NAMALWA (cell line): ENCODE measurements at regions not wholly inside any gene's neighbourhood (a gene's known extent, or its start where the extent isn't known, plus 50 kb on each side); places are given as distances from the start of the nearest gene placed in this dataset.

ENCODE experiments used
- DNase-seq: peaks from one replicate; pipeline ENCODE4 v3.0.0-alpha.2; 2015; ENCODE audit warnings: low spot score

DNA sequence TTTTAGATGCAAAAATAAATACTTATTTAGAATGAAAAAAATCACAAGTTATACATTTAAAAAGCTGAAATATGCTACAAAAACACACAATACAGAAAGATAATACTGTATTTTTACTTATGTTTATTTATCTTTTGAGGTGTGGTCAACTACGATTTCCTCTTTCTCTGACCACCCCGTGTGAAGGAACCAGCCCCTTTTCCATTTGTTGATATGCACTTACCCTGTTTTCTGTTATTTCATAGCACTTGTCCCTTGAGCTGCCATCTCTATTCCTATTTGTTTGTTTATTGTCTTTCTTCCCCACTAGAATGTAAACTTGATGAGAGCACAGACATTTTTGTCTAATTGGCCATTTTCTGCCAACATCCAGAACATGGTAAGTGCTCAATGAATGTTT is 460.5 kb upstream of the TRIB2 start:
- no peak for DNase-seq

DNA sequence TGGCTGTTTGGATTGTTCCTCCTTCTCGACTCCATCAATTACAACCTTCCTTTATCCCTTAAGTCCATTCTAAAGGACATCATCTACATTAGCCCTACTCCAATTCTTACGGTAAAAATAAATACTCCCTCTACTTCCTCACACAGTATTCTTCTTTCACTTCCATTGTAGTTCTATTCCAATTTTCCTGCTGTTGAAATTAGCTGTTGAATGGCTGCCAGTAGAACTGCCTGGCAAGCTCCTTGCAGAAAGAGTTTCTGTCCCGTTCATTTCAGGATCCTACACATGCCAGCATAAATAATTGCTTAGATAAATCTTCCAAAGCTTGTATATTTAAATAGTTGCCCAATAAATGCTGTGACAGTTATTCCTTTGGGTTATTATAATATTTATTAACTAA is 459.3 kb upstream of the TRIB2 start:
- no peak for DNase-seq

DNA sequence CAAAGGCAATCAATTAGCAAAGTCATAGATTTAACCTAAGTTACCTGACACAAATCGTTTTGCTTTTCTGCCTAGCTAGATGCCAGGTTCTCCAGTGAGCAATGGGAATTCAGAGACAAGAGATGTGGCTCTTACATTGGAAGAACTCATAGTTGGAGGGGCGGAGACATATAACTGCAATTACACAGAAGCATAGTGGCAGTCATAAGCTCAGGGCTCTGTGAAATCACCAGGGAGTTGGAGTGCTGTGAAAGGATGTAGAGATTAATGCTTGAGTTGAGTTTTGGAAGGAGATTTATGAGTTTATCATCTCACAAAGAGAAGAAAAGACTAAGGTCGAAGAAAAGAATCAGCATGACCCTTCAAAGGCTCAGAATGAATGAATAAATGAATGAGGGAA is 457.2 kb upstream of the TRIB2 start:
- DNase-seq: no peak

DNA sequence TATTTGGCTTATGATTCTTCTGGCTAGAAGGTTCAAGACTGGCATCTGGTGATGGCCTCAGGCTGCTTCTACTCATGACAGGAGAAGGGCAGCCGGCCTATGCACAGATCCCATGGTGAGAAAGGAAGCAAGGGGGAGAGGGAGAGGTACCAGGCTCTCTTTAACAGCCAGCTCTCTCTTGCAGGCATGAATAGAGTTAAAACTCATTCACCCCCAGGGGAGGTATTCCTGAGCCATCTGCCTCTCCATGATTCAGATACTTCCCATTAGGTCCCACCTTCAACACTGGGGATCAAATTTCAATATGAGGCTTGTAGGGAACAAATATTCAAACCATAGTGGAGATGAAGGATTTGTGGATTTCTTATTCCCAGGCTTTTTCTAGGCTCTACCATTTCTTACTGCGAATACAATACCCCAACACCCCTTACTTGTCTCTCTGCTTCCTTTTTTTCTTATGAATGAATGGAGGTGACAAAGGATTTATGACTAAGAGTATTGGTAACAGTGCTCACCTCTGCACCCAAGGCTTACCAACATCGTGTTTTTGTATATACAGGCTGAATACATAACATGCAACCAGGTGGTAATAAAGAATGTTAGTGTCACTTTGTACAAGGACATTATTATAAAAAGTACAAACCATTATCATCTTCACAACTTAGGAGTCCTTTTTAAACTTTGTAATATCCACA is 454.6 kb upstream of the TRIB2 start:
- DNase-seq: no peak

DNA sequence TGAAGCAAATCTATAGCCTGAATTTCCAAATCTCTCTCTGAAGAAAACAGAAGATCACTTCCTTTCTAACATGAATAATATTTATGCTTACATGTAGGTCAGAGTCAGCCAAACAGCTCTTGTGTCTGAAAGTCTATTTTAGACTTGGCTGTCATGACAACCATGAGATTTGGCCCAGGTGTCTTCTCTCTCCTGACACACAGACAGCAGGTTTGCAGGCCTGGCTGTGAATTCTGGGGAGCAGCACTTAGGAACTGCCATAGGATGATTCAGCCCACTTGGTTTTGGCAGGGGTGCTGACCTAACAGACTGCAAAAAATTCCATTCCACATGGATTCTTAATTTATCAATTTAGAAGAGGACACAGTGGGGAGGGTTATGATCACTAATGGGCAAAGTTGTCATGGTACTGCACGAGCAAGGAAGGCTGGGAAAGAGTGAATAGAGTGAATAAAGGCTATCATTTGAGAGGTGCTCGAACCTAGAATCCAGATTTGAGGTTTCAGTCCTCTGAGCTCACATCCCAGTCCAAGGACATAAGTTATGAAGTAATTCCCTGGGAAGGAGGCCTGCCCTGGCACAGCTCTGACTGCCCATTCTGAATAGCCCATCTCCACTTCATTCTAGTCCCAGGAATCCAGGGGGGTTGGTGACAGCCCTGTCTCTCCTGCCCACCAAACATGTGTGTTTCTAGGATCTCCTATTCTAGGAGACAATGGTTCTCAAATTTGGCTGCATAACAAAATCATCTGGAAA is 453.9 kb upstream of the TRIB2 start:
- peak; percentile 47 for DNase-seq

DNA sequence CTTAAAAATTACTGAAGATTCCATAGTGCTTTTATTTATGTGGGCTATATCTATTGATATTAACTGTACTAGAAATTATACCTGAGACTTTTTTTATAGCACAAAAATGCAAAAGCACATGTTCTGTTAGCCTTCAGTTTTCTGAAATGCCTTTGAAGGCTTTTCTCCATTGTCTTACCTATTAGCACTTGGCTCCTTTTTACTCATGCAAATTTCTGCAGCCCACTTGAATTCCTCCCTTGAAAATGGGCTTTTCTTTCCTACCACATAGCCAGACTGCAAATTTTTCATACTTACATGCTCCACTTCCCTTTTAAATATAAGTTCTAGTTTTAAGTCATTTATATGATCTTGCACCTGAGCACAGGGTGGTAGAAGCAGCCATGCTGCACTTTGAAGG is 453.0 kb upstream of the TRIB2 start:
- DNase-seq: no peak

DNA sequence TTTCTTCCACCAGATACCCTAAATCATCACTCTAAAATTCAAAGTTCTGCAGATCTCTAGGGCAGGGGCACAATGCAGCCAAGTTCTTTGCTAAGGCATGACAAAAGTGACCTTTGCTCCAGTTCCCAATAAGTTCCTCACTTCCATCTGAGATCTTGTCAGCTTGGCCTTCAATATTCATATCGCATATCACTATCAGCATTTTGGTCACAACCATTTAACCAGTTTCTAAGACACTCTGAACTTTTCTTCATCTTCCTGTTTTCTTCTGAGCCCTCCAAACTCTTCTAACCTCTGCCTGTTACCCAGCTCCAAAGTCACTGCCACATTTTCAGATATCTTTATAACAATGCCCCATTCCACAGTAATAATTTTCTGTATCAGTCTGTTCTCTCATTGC is 452.6 kb upstream of the TRIB2 start:
- no peak for DNase-seq

DNA sequence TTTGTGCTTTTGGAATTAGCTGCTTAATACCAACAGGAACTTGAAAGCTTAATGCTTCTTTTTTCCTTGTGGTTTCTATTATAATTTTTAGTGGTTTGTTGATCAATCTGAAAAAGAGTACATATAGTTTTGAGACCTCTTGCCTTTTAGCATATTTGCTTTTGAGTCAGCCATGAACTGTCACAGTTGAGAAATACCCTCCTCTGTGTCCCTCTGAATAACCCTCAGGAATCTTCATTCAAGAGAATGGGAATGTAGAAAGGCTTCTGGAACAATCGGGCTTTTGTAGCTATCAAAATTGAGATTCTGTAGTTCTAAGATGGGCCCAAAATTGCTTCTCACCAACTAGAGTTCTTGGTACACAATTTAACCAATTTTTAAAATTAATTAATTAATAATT is 451.1 kb upstream of the TRIB2 start:
- DNase-seq: no peak

DNA sequence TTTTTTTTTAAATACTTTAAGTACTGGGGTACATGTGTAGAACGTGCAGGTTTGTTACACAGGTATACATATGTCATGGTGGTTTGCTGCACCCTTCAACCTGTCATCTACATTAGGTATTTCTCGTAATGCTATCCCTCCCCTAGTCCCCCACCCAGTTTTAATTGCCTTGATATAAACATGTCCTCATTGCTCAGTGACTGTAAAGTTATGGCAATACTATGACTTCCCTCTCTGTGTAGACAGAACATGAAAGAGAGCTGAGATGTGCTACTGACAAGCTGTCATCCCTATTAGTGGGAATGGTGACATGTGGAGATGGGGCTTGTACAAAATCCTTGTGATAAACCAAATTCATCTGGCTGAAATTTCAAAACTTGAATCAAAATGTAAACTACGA is 449.7 kb upstream of the TRIB2 start:
- DNase-seq: no peak

DNA sequence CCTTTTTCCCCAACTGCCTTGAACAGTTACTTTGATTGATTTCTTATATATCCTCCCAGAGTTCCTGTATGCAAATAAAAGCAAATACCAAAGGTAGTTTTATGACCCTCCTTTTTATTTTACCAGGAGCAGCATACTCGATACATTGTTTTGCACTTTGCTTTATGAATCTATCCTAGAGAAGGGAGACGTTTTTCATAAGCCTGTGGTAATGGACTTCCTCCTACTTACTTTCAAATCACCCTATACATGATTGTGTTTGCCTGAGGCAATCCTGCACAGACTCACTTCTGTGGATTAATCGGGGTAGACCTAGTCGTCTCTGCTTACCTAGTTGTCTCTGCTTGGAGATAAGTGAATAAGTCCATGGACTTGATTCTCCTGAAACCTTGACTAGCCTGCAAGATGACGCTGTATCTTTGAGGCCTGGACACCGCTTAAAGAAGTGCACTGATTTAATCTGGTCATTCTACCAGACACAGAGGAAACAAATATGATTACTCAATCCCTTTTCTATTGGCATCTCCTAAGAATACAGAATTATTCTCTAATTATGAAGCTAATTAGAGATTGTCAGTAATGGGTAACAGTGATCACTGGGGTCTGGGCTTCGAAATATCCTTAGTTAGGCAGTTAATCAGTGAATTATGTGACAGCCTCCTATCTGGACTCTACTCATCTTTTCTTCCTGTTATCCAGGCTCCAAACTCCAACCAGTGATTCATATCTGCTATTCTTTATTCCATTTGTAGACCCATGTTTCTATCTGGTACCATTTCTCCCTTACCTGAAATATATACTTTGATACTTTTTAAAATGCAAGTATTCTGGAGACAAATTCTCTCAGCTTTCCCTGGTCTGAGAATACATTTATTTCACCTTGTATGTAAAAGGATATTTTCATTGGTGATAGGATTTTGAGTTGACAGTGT is 447.4 kb upstream of the TRIB2 start:
- DNase-seq: no peak

DNA sequence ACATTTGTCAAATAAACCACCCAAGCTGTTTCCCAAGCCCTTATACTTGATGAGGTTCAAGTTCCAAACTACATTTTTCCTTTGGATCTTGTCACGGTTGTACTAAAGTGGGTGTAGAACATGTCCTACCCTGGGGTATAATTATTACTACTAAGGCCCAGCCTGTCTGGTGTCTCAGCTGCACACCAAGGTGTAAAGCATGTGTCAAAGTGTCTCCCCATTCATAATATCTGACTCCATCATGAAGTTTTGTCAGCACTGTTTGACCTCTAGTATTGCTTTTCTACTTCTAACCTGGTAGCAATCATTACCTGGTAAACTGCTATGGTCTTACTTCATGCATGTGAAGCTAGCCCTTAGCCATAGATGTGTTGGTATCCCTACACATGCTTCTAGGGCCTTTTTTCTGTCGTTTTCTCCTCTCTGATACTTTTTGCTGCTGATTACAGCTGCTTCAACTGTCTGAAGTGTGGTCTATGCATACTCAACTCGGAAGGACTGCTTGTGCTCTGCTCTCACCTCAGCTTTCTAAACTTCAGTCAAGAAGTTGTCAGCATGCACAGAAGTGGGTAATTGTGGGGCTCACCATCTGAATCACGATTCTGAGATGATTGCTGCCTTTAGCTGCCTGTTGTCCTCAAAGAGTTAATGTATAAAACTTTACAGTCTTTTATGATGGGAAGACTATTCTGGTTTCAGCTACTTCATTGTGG is 445.7 kb upstream of the TRIB2 start:
- no peak for DNase-seq

DNA sequence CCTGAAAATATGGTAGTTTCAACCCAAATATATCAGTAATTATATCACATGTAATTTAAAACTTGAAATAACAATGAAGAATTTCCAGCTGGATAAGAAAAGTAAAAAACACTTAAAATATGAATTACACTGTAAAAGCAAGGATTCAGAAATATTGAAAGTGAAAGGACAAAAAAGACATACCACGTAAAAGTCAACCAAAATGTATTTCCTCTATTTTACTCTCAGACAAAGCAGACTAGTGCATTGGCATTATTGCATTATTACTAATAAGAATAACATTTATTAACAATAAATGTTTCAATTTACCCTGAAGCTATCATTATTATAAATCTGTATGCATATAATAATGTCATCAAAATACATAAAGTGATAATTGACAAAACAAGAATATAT is 445.1 kb upstream of the TRIB2 start:
- DNase-seq: no peak

DNA sequence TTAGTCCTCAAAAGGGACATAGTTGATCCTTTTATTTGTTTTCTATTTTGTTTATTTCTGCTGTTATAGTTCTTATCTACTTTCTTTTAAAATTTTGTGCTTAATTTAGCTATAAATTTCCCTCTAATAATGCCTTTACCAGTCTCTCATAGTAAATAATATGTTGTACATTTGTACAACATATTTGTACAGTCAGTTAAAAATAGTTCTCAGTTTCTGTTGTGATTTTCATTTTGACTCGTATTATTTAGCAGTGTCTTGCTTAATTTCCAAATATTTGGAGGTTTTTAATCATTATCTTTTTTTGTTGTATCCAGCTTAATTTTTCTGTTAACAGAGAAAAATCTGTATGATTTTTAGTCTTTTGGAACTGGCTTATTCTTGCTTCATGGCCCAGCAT is 443.6 kb upstream of the TRIB2 start:
- no peak for DNase-seq

DNA sequence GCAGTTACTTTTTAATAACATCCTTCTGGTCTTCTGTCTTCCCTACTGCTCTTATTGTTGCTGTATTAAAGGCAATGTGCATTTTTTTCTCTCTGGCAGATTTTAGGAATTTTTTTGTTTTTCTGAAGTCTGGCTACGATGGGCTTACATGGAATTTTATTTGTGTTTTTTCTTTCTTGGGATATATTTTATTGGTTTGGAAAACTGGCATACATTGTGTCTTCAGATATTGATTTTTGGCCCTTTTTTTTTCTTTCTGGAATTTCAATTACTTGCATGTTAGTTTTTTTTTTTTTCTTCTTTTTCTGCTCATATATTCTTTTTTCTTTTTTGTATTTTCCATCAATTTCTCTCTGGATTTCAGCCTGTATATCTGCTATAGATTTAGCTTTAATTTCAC is 442.1 kb upstream of the TRIB2 start:
- no peak for DNase-seq

DNA sequence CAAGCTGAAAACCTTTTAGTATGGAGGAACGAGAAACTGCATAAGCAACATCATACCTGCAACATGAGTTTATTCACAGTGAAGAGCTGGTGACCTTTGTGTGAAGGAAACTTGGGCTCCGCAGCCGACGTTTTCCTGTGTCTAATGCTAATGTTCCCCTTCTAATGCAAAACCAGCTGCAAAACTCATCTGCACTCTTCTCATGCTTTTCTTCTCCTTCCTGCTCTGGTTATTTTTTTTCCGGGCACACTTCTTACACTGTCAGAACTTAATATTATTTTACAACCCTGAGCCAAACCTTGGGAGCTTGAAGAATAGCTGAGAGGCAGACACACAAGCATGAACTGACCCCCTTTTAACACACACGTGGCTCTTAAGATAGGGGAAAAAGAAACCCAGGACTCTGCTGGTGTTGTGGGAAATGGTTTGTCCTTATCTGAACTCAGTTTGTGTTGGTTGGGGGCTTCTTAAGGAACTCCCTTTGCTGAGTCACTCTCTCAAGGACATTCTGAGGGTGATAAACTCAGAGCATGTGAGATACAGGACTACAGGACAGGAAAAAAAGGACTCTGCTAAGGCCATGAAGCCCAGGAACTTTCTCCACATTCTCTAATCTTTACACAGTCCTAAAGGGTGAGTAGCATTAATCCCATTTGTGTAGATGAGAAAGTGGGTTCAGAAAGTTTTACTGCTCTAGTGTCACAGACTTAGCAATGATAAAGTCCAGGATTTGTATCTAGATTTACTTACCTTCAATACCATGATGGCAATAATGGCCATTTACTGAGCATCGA is 439.3 kb upstream of the TRIB2 start:
- DNase-seq: no peak

DNA sequence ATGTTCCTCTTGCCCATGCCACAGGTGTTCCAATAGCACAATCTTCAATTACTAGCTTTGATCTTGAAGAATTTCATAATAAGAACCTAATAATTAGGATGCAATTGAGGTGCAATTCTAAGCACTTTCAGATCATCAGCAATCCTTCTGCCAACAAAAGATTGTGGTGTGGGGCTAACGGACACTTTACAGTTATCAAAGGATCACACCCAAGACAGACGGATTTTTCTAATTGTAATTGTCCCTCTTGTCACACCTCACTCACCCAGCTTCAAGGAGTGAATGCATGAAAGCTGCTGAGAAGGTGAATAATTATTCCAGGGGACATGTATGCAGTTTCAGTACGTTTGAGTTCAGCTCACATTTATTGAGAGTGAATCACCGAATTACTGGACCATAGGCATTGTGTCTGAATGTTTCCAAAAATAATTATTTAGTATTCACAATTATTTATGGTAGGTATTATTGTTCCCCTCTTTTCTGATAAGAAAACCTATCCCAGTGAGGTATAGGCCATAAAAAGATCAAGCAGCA is 438.5 kb upstream of the TRIB2 start:
- DNase-seq: no peak

DNA sequence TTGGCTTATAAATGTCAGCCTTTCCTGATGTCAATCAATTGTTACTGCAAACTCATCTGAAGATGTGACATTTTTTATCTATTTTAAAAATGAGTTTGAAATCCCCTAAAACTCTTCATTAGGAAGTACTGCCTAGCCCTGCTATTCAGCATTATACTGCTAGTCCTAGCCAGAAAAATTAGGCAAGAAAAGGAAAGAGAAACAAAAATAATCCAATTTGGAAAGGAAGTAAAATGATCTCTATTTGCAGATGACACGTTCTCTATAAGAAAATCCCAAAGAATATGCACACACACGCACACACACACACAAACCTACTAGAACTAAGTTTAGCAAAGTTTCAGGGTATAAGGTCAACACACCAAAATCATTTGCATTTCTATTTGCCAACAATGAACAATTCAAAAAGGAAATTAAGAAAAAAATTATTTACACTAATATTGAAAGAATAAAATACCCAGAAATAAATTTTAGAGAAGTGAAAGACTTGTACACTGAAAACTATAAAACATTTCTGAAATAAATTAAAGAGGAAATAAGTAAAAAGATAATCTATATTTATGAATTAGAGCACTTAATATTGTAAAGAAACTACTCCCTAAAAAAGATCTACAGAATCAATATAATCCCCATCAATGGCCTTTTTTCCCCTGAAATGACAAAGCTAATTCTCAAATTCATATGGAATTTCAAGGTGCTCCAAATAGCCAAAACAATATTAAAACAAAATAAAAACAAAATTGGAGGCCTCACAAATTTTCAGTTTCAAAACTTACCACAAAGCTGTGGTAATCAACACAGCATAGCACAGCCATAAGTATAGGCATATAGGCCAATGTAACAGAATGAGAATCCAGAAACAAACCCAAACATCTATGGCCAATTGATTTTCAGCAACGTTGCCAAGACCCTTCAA is 433.7 kb upstream of the TRIB2 start:
- no peak for DNase-seq

DNA sequence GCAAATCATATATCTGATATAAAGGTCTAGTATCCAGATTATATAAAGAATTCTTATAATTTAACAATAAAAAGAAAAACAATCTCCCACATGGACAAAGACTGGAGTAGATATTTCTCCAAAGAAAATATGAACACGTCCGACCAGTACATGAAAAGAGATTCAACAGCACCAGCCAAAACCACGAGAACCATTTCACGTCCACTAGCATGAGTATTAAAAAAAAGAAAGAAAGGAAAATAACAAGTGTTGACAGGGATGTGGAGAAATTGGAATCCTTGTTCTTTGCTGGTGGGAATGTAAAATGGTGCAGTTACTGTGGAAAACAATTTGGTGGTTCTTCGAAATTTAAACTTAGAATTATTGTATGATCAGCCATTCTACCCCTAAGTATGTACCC is 432.7 kb upstream of the TRIB2 start:
- no peak for DNase-seq

DNA sequence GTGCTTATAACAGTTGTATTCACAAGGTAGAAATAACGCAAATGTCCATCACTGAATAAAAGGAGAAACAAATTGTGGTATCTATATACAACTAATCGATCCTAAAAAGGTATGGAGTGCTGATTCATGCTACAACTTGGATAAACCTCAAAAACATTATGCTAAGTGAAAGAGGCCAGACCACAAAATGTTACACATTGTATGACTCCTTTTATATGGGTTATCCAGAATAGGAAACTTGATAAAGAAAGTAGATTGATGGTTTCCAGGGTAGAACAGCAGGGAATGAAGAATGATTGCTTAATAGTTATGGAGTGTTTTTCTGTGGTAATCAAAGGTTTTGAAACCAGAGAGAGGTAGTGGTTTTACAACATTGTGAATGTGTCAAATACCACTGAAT is 432.2 kb upstream of the TRIB2 start:
- no peak for DNase-seq

DNA sequence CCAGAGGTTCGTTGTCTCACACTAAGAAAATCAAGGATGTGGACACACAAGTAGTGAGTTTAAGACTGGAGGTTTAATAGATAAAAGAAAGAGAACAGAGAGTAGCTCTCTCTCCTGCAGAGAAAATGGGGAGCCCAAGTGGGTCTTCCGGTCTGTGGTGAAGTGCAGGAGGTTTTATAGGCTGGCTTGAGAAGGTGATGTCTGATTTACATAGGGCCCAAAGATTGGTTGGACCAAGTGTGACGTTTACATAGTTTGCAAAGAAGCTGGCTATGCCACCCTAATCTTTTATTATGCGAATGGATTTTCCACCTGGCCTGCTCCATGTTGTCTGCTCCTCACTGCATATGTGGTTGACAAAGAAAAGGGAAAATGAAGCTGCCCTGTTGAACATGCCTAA is 430.4 kb upstream of the TRIB2 start:
- no peak for DNase-seq
